ENCODE measurements at regions not wholly inside any gene's neighbourhood (a gene's known extent, or its start where the extent isn't known, plus 50 kb on each side); places are given as distances from the start of the nearest gene placed in this dataset.

DNA sequence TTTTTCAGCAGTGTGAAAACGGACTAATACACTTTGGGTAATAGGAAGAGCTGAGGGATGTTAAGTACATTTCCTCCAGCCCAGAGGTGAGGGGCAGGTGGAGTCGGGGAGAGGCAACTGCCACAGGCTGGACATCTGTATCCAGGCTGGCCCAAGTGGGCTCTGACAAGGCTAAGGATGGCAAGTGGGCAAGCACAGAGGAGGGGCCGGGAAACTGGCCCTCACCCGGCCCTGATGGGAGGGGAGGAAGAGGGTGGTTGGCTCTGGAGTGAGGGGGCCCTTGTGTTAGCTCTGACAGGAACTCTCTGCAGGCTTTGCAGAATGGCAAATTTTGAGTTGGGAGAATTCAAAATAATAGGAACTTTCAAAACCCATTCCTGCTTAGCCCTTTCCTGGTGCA lies 251.0 kb upstream of the TNRC6C start:
- no peak for DNase-seq
- no peak for TF ChIP-seq EZH2 (IDR thresholded peaks at IDR 0.05; ENCODE audit: low read depth)
- TF ChIP-seq, protein P1, sequence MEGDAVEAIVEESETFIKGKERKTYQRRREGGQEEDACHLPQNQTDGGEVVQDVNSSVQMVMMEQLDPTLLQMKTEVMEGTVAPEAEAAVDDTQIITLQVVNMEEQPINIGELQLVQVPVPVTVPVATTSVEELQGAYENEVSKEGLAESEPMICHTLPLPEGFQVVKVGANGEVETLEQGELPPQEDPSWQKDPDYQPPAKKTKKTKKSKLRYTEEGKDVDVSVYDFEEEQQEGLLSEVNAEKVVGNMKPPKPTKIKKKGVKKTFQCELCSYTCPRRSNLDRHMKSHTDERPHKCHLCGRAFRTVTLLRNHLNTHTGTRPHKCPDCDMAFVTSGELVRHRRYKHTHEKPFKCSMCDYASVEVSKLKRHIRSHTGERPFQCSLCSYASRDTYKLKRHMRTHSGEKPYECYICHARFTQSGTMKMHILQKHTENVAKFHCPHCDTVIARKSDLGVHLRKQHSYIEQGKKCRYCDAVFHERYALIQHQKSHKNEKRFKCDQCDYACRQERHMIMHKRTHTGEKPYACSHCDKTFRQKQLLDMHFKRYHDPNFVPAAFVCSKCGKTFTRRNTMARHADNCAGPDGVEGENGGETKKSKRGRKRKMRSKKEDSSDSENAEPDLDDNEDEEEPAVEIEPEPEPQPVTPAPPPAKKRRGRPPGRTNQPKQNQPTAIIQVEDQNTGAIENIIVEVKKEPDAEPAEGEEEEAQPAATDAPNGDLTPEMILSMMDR (conservative IDR thresholded peaks at IDR 0.05) = no peak
- Histone ChIP-seq H3K9me2 (ENCODE audit: insufficient read depth) (no peaks in the 10 kb centered on the region), H3K9me3 (ENCODE audit: insufficient read depth, low read depth) (no peaks in the 10 kb centered on the region), H3K4me2 (no peak overlapping the region), H3K4me1 (replicated peaks; ENCODE audit: insufficient read depth) (no peaks in the 10 kb centered on the region), H3K27ac (no peak overlapping the region), H4K20me1 (ENCODE audit: insufficient read depth) (no peaks in the 10 kb centered on the region), H3K79me2 (ENCODE audit: low read depth) (no peaks in the 10 kb centered on the region), H3K27me3 (ENCODE audit: insufficient read depth, low read depth) (peaks cover 56% of the 10 kb centered on the region), H3K36me3 (ENCODE audit: low read depth) (no peaks in the 10 kb centered on the region), H3F3A (ENCODE audit: insufficient read depth, low read depth) (no peaks in the 10 kb centered on the region), H2AFZ (no peak overlapping the region), H3K4me3 (no peak overlapping the region)
- ChIA-PET POLR2A (ENCODE audit: unreplicated experiment) (no interaction called here), CTCF (no interaction called here)
- intact Hi-C loops (cut with micrococcal nuclease; ENCODE audit: unreplicated experiment) = no loop called here
- BruUV-seq (replicated peaks) = no TSS peak

DNA sequence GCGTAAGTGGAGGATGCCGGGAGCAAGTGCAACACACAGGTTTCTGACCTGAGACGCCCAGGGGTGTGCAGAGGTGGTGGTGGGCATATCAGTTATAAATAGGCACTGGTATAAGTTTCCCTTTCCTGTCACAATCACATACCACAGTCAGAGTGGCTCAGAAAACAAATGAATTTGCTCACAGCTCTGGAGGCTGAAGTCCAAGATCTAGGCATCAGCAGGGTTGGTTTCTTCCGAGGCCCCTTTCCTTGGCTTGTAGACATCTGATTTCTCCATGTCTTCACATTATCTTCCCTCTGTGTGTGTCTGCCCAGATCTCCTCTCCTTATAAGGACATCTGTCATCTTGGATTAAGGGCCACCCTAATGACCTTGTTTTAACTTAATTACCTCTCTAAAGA lies 250.5 kb upstream of the TNRC6C start:
- H3K36me3 ChIP-seq (ENCODE audit: low read depth) = no peaks in the 10 kb centered on the region
- H3K9me3 ChIP-seq (ENCODE audit: insufficient read depth, low read depth) = no peaks in the 10 kb centered on the region
- H3K79me2 ChIP-seq (ENCODE audit: low read depth) = no peaks in the 10 kb centered on the region
- no peak for DNase-seq
- no peak overlapping the region for H3K4me2 ChIP-seq
- ChIA-PET POLR2A (ENCODE audit: unreplicated experiment) (no interaction called here), CTCF (no interaction called here)
- no peaks in the 10 kb centered on the region for H3F3A ChIP-seq (ENCODE audit: insufficient read depth, low read depth)
- H3K4me3 ChIP-seq = no peak overlapping the region
- no peaks in the 10 kb centered on the region for H3K9me2 ChIP-seq (ENCODE audit: insufficient read depth)
- no peaks in the 10 kb centered on the region for H4K20me1 ChIP-seq (ENCODE audit: insufficient read depth)
- BruUV-seq (replicated peaks) = no TSS peak
- intact Hi-C loops (cut with micrococcal nuclease; ENCODE audit: unreplicated experiment) = no loop called here
- no peaks in the 10 kb centered on the region for H3K4me1 ChIP-seq (replicated peaks; ENCODE audit: insufficient read depth)
- TF ChIP-seq, protein P1 (conservative IDR thresholded peaks at IDR 0.05) = no peak
- TF ChIP-seq EZH2 (IDR thresholded peaks at IDR 0.05; ENCODE audit: low read depth) = no peak
- H2AFZ ChIP-seq = no peak overlapping the region
- no peak overlapping the region for H3K27ac ChIP-seq
- H3K27me3 ChIP-seq (ENCODE audit: insufficient read depth, low read depth) = peaks cover 56% of the 10 kb centered on the region

DNA sequence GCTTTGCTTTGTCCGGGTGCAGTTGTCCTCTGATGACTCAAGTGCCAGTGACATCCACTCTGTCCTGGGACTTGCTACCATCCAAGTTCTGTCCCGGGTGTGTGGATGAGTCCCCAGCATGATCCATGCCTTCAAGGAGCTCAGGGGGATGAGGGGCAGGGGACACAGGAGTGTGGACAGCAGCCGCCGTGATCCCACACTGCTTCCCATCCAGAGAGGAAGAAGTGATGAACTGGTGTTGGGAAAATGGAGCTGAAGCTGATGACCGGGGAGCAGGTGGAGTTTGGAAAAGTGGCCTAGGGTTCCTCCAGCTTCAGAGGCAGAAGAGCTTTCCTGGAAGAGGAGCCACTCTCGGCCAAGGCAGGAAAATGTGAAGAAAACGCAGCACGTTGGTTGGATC lies 249.6 kb upstream of the TNRC6C start:
- H4K20me1 ChIP-seq (ENCODE audit: insufficient read depth) = no peaks in the 10 kb centered on the region
- no peak overlapping the region for H3K4me3 ChIP-seq
- ChIA-PET CTCF (no interaction called here), POLR2A (ENCODE audit: unreplicated experiment) (interaction anchor here (0.6 kb wide), 2 partner anchors 181 to 539 kb away, joined by 3 to 7 read pairs; no protein-coding TSS in a partner anchor)
- no peak overlapping the region for H3K27ac ChIP-seq
- H3K9me2 ChIP-seq (ENCODE audit: insufficient read depth) = no peaks in the 10 kb centered on the region
- DNase-seq = no peak
- H3K36me3 ChIP-seq (ENCODE audit: low read depth) = no peaks in the 10 kb centered on the region
- H3K79me2 ChIP-seq (ENCODE audit: low read depth) = no peaks in the 10 kb centered on the region
- BruUV-seq (replicated peaks) = no TSS peak
- no peaks in the 10 kb centered on the region for H3K9me3 ChIP-seq (ENCODE audit: insufficient read depth, low read depth)
- H3K27me3 ChIP-seq (ENCODE audit: insufficient read depth, low read depth) = peaks cover 60% of the 10 kb centered on the region
- H3F3A ChIP-seq (ENCODE audit: insufficient read depth, low read depth) = no peaks in the 10 kb centered on the region
- TF ChIP-seq EZH2 (IDR thresholded peaks at IDR 0.05; ENCODE audit: low read depth) = no peak
- TF ChIP-seq, protein P1 (conservative IDR thresholded peaks at IDR 0.05) = no peak
- no peak overlapping the region for H2AFZ ChIP-seq
- H3K4me2 ChIP-seq = no peak overlapping the region
- intact Hi-C loops (cut with micrococcal nuclease; ENCODE audit: unreplicated experiment) = no loop called here
- H3K4me1 ChIP-seq (replicated peaks; ENCODE audit: insufficient read depth) = no peaks in the 10 kb centered on the region
